HG03575 (cell line): ENCODE measurements at regions not wholly inside any gene's neighbourhood (a gene's known extent, or its start where the extent isn't known, plus 50 kb on each side); places are given as distances from the start of the nearest gene placed in this dataset.

Experiments used
- ATAC-seq: cut with Tn5 transposase; IDR thresholded peaks from one replicate; pipeline ENCODE4 v1.9.1; 2021; ENCODE audit not compliant: unreplicated experiment, insufficient number of reproducible peaks, low FRiP score; ENCODE audit errors: extremely low read depth

DNA sequence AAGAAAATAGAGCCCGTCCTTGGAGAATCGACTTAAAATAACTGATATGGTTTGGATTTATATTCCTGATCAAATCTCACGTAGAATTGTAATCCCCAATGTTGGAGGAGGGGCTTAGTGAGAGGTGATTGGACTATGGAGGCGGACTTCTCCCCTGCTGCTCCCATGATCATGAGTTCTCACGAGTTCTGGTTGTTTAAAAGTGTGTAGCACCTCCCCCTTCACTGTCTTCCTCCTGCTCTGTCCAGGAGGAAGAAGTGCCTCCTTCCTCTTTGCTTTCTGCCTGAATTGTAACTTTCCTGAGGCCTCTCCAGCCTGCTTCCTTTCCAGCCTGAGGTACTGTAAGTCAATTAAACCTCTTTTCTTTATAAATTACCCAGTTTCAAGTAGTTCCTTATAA, 529.2 kb downstream of the HAO1 start:
- no peak for ATAC-seq

DNA sequence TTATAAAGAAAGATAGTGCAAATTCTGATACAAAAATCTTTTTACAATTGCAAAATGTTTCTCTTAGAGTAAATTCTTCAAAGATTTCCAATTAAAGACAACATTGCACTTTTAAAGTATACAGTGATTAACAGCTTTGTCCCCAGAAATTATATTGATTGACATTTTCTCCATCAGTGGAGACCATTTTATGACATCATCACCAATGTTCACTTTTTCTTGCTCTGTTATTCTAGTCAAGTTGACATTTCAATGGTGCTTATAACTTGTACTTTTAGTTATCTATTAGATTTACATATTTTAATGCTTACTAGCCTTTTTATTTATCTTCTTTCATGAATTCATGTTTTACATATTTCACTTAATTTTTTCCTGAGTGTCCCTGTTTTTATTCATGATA, 524.8 kb downstream of the HAO1 start:
- no peak for ATAC-seq

- no peak for ATAC-seq
Observed at GRCh38 chr20:7416382-7416781, 523.9 kb downstream of the HAO1 start.

- no peak for ATAC-seq
Observed at GRCh38 chr20:7420345-7420744, 519.9 kb downstream of the HAO1 start.

GRCh38 chr20:7426890-7427496, 513.3 kb downstream of the HAO1 start:
- ATAC-seq = no peak

DNA sequence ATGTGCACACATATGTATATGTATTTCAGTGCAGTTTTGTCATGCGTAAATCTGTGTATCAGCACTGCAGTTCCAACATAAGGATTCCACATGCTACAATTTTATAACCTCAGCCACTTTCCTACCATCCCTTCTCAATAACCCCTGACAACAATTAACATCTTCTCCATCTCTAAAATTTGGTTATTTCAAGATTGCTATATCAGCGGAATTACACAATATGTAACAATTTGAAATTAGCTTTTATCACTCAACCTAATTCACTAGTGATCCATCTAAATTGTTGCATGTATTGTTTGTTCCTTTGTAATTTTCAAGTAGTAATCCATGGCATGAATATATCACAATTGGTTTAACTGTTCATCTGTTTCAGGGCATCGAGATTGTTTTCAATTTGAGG, 511.3 kb downstream of the HAO1 start:
- no peak for ATAC-seq

- ATAC-seq = no peak
Observed at GRCh38 chr20:7432612-7433011, 507.6 kb downstream of the HAO1 start.

DNA sequence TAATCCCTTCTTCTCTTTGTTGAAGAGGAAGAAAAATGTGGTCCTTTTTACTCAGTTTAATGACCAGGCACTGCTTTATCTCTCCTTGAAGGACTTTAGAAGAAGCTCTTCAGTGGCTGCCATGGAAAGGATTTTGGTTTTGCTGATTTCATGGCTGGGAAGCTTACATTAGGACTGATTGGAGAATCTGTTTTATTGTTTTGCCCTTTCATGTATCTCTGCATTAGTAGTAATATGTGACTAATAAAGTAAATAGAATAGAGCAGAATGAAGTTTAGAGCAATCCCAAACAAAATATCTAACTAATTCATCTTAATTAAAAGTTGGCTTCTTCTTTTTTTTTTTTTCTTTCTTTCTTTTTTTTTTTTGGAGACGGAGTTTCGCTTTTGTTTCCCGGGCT, 502.9 kb downstream of the HAO1 start:
- no peak for ATAC-seq

DNA sequence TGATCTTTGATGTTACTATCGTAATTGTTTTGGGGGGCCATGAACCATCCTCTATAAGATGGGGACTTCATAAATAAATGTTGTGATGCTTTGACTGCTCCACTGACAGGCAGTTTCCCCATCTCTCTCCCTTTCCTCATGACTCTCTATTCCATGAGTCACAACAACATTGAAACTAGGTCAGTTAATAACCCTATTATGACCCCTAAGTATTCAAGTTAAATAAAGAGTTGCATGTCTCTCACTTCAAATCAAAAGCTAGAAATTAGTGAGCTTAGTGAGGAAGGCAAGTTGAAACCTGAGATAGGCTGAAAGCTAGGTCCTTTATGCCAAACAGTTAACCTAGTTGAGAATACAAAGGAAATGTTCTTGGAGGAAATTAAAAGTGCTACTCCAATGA, 491.0 kb downstream of the HAO1 start:
- ATAC-seq = no peak

DNA sequence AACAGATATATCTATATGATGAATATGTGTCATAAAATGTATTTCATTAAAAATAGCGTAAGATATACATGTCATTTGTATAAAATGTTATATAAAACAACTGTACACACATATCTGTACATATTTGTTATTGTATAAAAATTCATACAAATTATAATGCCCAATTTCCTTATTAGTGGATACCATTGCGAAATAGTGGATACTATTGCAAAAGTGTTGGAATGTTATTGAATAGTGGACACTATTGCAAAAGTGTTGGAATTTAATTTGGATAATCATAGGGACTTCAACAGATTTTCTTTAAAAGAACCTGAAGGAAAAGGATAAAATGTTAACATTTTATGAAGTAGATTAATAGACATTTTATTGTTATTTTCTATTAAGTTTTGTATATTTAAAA, 487.4 kb downstream of the HAO1 start:
- no peak for ATAC-seq

DNA sequence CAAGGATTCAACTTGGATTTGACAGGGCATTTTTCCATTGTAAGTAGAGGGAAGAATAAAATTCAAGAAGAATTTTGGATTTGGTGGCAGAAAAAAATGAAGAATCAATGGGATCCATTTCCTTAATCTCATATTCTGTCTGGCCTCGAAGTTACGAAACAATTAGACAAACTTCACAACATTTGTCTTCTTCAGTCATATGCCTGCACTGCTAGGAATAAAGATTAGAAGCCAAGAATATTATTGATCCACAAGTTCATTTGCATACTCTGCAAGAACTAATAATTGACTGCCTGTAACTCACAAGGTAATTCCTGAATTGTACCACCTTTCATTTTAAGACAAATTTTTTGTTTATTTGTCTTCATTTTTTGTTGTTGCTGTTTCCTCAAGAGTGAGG, 486.2 kb downstream of the HAO1 start:
- no peak for ATAC-seq

GRCh38 chr20:7458459-7458858, 481.8 kb downstream of the HAO1 start:
- no peak for ATAC-seq

DNA sequence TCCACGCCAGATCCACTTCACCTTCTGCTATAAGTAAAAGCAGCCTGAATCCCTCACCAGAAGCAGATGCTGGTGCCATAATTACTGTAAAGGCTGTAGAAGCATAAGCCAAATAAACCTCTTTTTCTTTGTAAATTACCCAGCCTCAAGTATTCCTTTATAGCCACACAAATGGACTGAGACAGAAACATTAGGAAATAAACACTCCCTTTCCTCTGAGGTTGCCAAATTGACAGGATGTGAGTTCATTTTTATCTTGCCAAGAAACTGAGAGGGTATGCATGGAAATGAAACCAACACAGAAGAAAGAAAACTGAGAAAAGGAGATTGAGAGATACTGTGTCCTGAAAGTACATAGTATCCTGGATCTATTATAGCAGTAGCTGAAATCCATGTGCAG, 481.2 kb downstream of the HAO1 start:
- no peak for ATAC-seq

GRCh38 chr20:7463290-7463689, 477.0 kb downstream of the HAO1 start:
- no peak for ATAC-seq

DNA sequence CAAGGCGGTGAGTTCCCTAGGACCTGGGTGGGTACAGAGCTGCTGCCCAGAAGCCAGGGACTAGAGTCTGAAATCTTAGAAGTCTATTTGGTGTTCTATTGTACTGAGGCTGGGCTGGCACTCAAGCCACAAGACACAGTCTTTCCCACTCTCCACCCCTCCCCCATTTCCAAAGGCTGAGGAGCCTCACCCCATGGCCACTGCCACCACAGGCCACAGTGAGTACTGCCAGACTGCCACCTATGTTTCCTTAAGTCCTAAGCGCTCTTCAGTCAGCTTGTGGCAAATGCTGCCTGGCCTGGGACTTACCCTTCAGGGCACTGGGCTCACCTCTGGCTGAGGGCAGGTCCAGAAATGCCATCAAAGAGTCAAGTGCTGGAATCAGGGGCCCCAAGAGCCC, 469.3 kb downstream of the HAO1 start:
- ATAC-seq = no peak

- no peak for ATAC-seq
Observed at GRCh38 chr20:7490288-7490687, 450.0 kb downstream of the HAO1 start.

- ATAC-seq = no peak
Observed at GRCh38 chr20:7492257-7492656, 448.0 kb downstream of the HAO1 start.

- ATAC-seq = no peak
Observed at GRCh38 chr20:7493311-7493710, 446.9 kb downstream of the HAO1 start.

DNA sequence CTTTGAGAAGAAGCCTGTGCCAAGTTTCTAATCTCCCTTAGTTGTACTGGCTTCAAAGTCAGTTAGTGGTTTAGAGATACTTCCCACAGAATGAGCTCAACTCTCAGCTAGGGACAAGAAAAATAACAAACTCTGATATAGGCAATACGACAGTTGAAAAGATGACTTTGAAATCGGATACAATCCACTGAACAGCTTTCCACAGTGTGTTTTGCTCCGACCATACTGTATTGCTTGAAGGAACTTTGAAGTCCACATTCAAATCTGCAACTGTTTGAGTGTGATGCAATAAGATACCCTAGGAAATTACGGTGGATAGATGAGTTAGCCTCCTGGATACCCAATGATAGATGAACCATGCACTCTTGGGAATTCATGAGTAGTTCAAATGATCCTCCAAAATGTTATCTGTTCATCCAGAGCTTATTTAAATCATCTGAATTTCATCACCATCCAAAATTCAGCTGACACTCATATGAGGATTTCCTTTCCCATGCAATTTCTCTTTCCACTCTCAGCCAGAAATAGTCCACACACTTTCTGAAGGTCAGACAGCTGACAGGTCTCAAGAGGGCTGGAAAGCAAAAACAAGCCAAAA, 443.8 kb downstream of the HAO1 start:
- no peak for ATAC-seq

- no peak for ATAC-seq
Observed at GRCh38 chr20:7497985-7498384, 442.3 kb downstream of the HAO1 start.

DNA sequence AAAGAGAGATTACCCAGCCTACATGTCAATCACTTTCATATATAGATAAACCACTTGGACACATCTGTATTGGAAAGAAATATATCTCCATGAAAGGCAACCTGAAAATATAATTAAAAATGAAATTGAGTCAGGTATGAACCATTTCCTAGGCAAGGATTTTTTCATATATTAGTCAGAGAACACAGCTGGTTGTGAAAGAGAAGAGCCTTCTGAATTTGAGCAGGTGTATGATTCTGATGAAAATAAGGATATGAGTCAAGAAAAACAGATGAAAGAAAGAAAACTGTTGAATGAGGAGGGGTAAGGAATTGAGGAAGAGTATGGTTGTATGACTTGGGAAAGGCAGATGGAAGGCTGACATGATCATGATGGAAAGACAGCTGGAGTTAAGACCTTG, 441.1 kb downstream of the HAO1 start:
- ATAC-seq = no peak
